PC-3 (cell line): ENCODE measurements at regions not wholly inside any gene's neighbourhood (a gene's known extent, or its start where the extent isn't known, plus 50 kb on each side); places are given as distances from the start of the nearest gene placed in this dataset.

Experiments used
- ATAC-seq: fragments of 200-7000 bp; cut with Tn5 transposase; 2 replicates; pipeline ENCODE4 v1.9.1; 2020; ENCODE audit warnings: mild to moderate bottlenecking, moderate library complexity
- BruUV-seq: library from RNA; stranded (reverse); fragments of 400-500 nt; replicated peaks from 2 replicates; lab custom pipeline; 2021; lab: Mats Ljungman, UMichigan
- CTCF ChIA-PET: fragments of 300-600 bp; sonication (Branson Sonifier 250); formaldehyde crosslinking; loops from one replicate; lab custom pipeline; 2022; ENCODE audit warnings: antibody characterized with exemption; lab: Charles Lee
- POLR2A ChIA-PET: fragments of 300-600 bp; sonication (Branson Sonifier 250); formaldehyde crosslinking; loops from one replicate; lab custom pipeline; 2022; ENCODE audit warnings: antibody characterized with exemption; ENCODE audit not compliant: unreplicated experiment; lab: Charles Lee
- DNase-seq: peaks from one replicate; pipeline ENCODE4 v3.0.0-alpha.2; 2015
- H2AFZ ChIP-seq: fragments of 300-600 bp; sonication (generic); 2 replicates; pipeline ENCODE4 v1.6.0; 2016; ENCODE audit warnings: antibody characterized with exemption, low read length
- H3F3A ChIP-seq: fragments of 300-600 bp; sonication (generic); one replicate; pipeline ENCODE4 v1.6.0; 2017; ENCODE audit warnings: antibody characterized with exemption, low read length, control low read depth, mild to moderate bottlenecking; ENCODE audit not compliant: unreplicated experiment
- H3K27ac ChIP-seq: fragments of 300-600 bp; sonication (generic); 2 replicates; pipeline ENCODE4 v1.5.1; 2016; ENCODE audit warnings: mild to moderate bottlenecking, low read length
- H3K27me3 ChIP-seq: fragments of 300-600 bp; sonication (generic); 2 replicates; pipeline ENCODE4 v1.6.1; 2016; ENCODE audit warnings: low read length, mixed read lengths
- H3K36me3 ChIP-seq: fragments of 300-600 bp; sonication (generic); 2 replicates; pipeline ENCODE4 v1.6.1; 2016; ENCODE audit warnings: low read depth, mixed run types, low read length, mixed read lengths
- H3K4me1 ChIP-seq: fragments of 300-600 bp; sonication (generic); 2 replicates; pipeline ENCODE4 v1.5.1; 2016; ENCODE audit warnings: low read length; ENCODE audit not compliant: insufficient read depth
- H3K4me2 ChIP-seq: fragments of 300-600 bp; sonication (generic); 2 replicates; pipeline ENCODE4 v1.6.0; 2016; ENCODE audit warnings: low read length
- H3K4me3 ChIP-seq: fragments of 300-600 bp; sonication (generic); 2 replicates; pipeline ENCODE4 v1.5.1; 2016; ENCODE audit warnings: mild to moderate bottlenecking, low read length, mixed read lengths
- H3K79me2 ChIP-seq: fragments of 300-600 bp; sonication (generic); 2 replicates; pipeline ENCODE4 v1.6.1; 2017; ENCODE audit warnings: low read length, mixed read lengths
- H3K9ac ChIP-seq: fragments of 300-600 bp; sonication (generic); 2 replicates; pipeline ENCODE4 v1.6.0; 2016; ENCODE audit warnings: mild to moderate bottlenecking, low read length
- H3K9me2 ChIP-seq: fragments of 300-600 bp; sonication (generic); replicated peaks from 2 replicates; pipeline ENCODE4 v1.6.1; 2016; ENCODE audit warnings: mixed run types, low read length, mixed read lengths
- H3K9me3 ChIP-seq: fragments of 300-600 bp; sonication (generic); 2 replicates; pipeline ENCODE4 v1.6.1; 2016; ENCODE audit warnings: low read length, mixed read lengths
- H4K20me1 ChIP-seq: fragments of 300-600 bp; sonication (generic); 2 replicates; pipeline ENCODE4 v1.6.1; 2016; ENCODE audit warnings: low read length, mixed read lengths
- EZH2 ChIP-seq: fragments of 300-600 bp; sonication (generic); IDR thresholded peaks from one replicate; pipeline ENCODE4 v1.6.1; 2017; ENCODE audit warnings: antibody characterized with exemption, mild to moderate bottlenecking, low read length; ENCODE audit not compliant: unreplicated experiment
- EZH2phosphoT487 ChIP-seq: fragments of 300-600 bp; sonication (generic); IDR thresholded peaks from 2 replicates; pipeline ENCODE4 v1.6.1; 2018; ENCODE audit warnings: mild to moderate bottlenecking, antibody characterized with exemption, low read length, borderline replicate concordance
- intact Hi-C: fragments of 100-400 bp; cut with micrococcal nuclease; formaldehyde crosslinking; loops from 2 replicates; pipeline ENCODE4 v1.9.0; 2023
- TF ChIP-seq, protein P1 (sequence below): fragments of 300-600 bp; sonication (generic); conservative IDR thresholded peaks from 2 replicates; pipeline ENCODE4 v1.5.1; 2017; ENCODE audit warnings: antibody characterized with exemption, low read depth, mild to moderate bottlenecking, low read length

GRCh38 chr19:30153326-30154210 lies 211.5 kb downstream of the URI1 start:
- Histone ChIP-seq H3K4me2 (no peak overlapping the region), H3K9me3 (no peaks in the 10 kb centered on the region), H3F3A (no peaks in the 10 kb centered on the region), H3K4me1 (peaks cover 1% of the 10 kb centered on the region), H4K20me1 (no peaks in the 10 kb centered on the region), H3K27ac (no peak overlapping the region), H3K9ac (no peak overlapping the region), H3K9me2 (no peaks in the 10 kb centered on the region), H3K27me3 (no peaks in the 10 kb centered on the region), H2AFZ (no peak overlapping the region), H3K36me3 (no peaks in the 10 kb centered on the region), H3K4me3 (no peak overlapping the region), H3K79me2 (no peaks in the 10 kb centered on the region)
- ChIA-PET POLR2A (no interaction called here), CTCF (no interaction called here)
- TF ChIP-seq EZH2 (no peak), EZH2phosphoT487 (no peak)
- TF ChIP-seq, protein P1, sequence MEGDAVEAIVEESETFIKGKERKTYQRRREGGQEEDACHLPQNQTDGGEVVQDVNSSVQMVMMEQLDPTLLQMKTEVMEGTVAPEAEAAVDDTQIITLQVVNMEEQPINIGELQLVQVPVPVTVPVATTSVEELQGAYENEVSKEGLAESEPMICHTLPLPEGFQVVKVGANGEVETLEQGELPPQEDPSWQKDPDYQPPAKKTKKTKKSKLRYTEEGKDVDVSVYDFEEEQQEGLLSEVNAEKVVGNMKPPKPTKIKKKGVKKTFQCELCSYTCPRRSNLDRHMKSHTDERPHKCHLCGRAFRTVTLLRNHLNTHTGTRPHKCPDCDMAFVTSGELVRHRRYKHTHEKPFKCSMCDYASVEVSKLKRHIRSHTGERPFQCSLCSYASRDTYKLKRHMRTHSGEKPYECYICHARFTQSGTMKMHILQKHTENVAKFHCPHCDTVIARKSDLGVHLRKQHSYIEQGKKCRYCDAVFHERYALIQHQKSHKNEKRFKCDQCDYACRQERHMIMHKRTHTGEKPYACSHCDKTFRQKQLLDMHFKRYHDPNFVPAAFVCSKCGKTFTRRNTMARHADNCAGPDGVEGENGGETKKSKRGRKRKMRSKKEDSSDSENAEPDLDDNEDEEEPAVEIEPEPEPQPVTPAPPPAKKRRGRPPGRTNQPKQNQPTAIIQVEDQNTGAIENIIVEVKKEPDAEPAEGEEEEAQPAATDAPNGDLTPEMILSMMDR = no peak
- DNase-seq = no peak
- intact Hi-C loops = no loop called here
- ATAC-seq = no peak
- no TSS peak for BruUV-seq

GRCh38 chr19:30154410-30154809 lies 212.4 kb downstream of the URI1 start:
- no TSS peak for BruUV-seq
- Histone ChIP-seq H2AFZ (no peak overlapping the region), H3K4me1 (no peaks in the 10 kb centered on the region), H3K4me2 (no peak overlapping the region), H3K9me2 (no peaks in the 10 kb centered on the region), H3F3A (no peaks in the 10 kb centered on the region), H3K4me3 (no peak overlapping the region), H3K9ac (no peak overlapping the region), H3K9me3 (no peaks in the 10 kb centered on the region), H3K27ac (no peak overlapping the region), H3K27me3 (no peaks in the 10 kb centered on the region), H3K36me3 (no peaks in the 10 kb centered on the region), H3K79me2 (no peaks in the 10 kb centered on the region), H4K20me1 (no peaks in the 10 kb centered on the region)
- no peak for ATAC-seq
- ChIA-PET POLR2A (no interaction called here), CTCF (no interaction called here)
- intact Hi-C loops = no loop called here
- DNase-seq = no peak
- TF ChIP-seq EZH2 = no peak
- TF ChIP-seq EZH2phosphoT487 = no peak
- TF ChIP-seq, protein P1 = no peak

- BruUV-seq = no TSS peak
- no peak overlapping the region for H3K27ac ChIP-seq
- POLR2A ChIA-PET = no interaction called here
These were observed 213.6 kb downstream of the URI1 start for GRCh38 chr19:30155381-30156200.

More at GRCh38 chr19:30155381-30156200, 213.6 kb downstream of the URI1 start:
- intact Hi-C loops = no loop called here
- no peak overlapping the region for H3K9ac ChIP-seq
- no peaks in the 10 kb centered on the region for H3K79me2 ChIP-seq
- CTCF ChIA-PET = no interaction called here
- no peak overlapping the region for H3K4me3 ChIP-seq
- ATAC-seq = no peak
- TF ChIP-seq, protein P1 = no peak
- no peak for TF ChIP-seq EZH2phosphoT487
- TF ChIP-seq EZH2 = no peak
- no peaks in the 10 kb centered on the region for H3F3A ChIP-seq
- no peaks in the 10 kb centered on the region for H3K36me3 ChIP-seq
- no peaks in the 10 kb centered on the region for H4K20me1 ChIP-seq
- no peaks in the 10 kb centered on the region for H3K4me1 ChIP-seq
- no peak overlapping the region for H3K4me2 ChIP-seq
- H2AFZ ChIP-seq = no peak overlapping the region
- no peaks in the 10 kb centered on the region for H3K9me3 ChIP-seq
- no peaks in the 10 kb centered on the region for H3K9me2 ChIP-seq
- no peak for DNase-seq
- H3K27me3 ChIP-seq = no peaks in the 10 kb centered on the region
